SK-N-SH treated with all-trans-retinoic acid at 6 μM for 48 hours (cell line): ENCODE measurements at regions not wholly inside any gene's neighbourhood (a gene's known extent, or its start where the extent isn't known, plus 50 kb on each side); places are given as distances from the start of the nearest gene placed in this dataset.

Source experiments
- ATAC-seq: fragments of 200-7000 bp; cut with Tn5 transposase; 3 replicates; pipeline ENCODE4 v1.9.1; 2020; ENCODE audit warnings: mild to moderate bottlenecking, moderate library complexity
- ARNTL ChIP-seq: fragments of 450-650 bp; formaldehyde crosslinking; IDR thresholded peaks from 2 replicates; pipeline ENCODE4 v1.5.0; 2020; ENCODE audit warnings: low read depth, mild to moderate bottlenecking, moderate library complexity, borderline replicate concordance
- BACH2 ChIP-seq: fragments of 250-450 bp; sonication (Bioruptor Pico); IDR thresholded peaks from 2 replicates; pipeline ENCODE4 v1.9.0; 2021; ENCODE audit warnings: mild to moderate bottlenecking, borderline replicate concordance
- CSDC2 ChIP-seq: fragments of 250-450 bp; sonication (Bioruptor Pico); IDR thresholded peaks from 2 replicates; pipeline ENCODE4 v1.5.0; 2020; ENCODE audit warnings: mild to moderate bottlenecking, moderate library complexity
- ISL1 ChIP-seq: fragments of 250-450 bp; sonication (Bioruptor Pico); IDR thresholded peaks from 2 replicates; pipeline ENCODE4 v2.1.2; 2022; ENCODE audit warnings: mild to moderate bottlenecking, moderate library complexity
- OSR1 ChIP-seq: fragments of 250-450 bp; sonication (Bioruptor Pico); IDR thresholded peaks from 2 replicates; pipeline ENCODE4 v1.8.0; 2022; ENCODE audit warnings: moderate library complexity, mild to moderate bottlenecking, inconsistent platforms
- PPARA ChIP-seq: fragments of 250-450 bp; sonication (Bioruptor Pico); IDR thresholded peaks from 2 replicates; pipeline ENCODE4 v1.5.0; 2020; ENCODE audit warnings: mild to moderate bottlenecking, borderline replicate concordance
- SNAI2 ChIP-seq: fragments of 250-450 bp; sonication (Bioruptor Pico); IDR thresholded peaks from 2 replicates; pipeline ENCODE4 v1.5.0; 2020; ENCODE audit warnings: mild to moderate bottlenecking, moderate library complexity
- TCF4 ChIP-seq: fragments of 250-450 bp; sonication (Bioruptor Pico); IDR thresholded peaks from 2 replicates; pipeline ENCODE4 v1.8.0; 2021; ENCODE audit warnings: mild to moderate bottlenecking, moderate library complexity, borderline replicate concordance
- TOX ChIP-seq: fragments of 250-450 bp; sonication (Bioruptor Pico); IDR thresholded peaks from 2 replicates; pipeline ENCODE4 v1.8.0; 2021; ENCODE audit warnings: mild to moderate bottlenecking, moderate library complexity, borderline replicate concordance
- ZFP3 ChIP-seq: fragments of 250-450 bp; sonication (Bioruptor Pico); IDR thresholded peaks from 2 replicates; pipeline ENCODE4 v1.5.0; 2020; ENCODE audit warnings: mild to moderate bottlenecking, moderate library complexity
- ZFP30 ChIP-seq: fragments of 450-650 bp; formaldehyde crosslinking; IDR thresholded peaks from 2 replicates; pipeline ENCODE4 v1.5.0; 2022; ENCODE audit warnings: mild to moderate bottlenecking, moderate library complexity
- ZNF565 ChIP-seq: fragments of 450-650 bp; formaldehyde crosslinking; conservative IDR thresholded peaks from 2 replicates; pipeline ENCODE4 v1.5.0; 2020; ENCODE audit warnings: low read depth, mild to moderate bottlenecking, moderate library complexity
- ZNF70 ChIP-seq: fragments of 450-650 bp; formaldehyde crosslinking; IDR thresholded peaks from 2 replicates; pipeline ENCODE4 v1.5.0; 2020; ENCODE audit warnings: mild to moderate bottlenecking, moderate library complexity
- ZNF8 ChIP-seq: fragments of 450-650 bp; formaldehyde crosslinking; IDR thresholded peaks from 2 replicates; pipeline ENCODE4 v1.5.0; 2020; ENCODE audit warnings: mild to moderate bottlenecking, moderate library complexity
- TF ChIP-seq, protein P1 (sequence below): fragments of 250-450 bp; sonication (Bioruptor Pico); IDR thresholded peaks from 2 replicates; pipeline ENCODE4 v1.5.0; 2020; ENCODE audit warnings: mild to moderate bottlenecking, moderate library complexity
- TF ChIP-seq, protein P2 (sequence below): fragments of 250-450 bp; sonication (Bioruptor Pico); IDR thresholded peaks from 2 replicates; pipeline ENCODE4 v1.8.0; 2020; ENCODE audit warnings: mild to moderate bottlenecking, moderate library complexity, borderline replicate concordance
- TF ChIP-seq, protein P3 (sequence below): fragments of 250-450 bp; sonication (Bioruptor Pico); IDR thresholded peaks from 2 replicates; pipeline ENCODE4 v1.8.0; 2021; ENCODE audit warnings: low read depth, mild to moderate bottlenecking, moderate library complexity, borderline replicate concordance
- TF ChIP-seq, protein P4 (sequence below): fragments of 250-450 bp; sonication (Bioruptor Pico); IDR thresholded peaks from 2 replicates; pipeline ENCODE4 v1.5.1; 2020; ENCODE audit warnings: low read depth, mild to moderate bottlenecking, moderate library complexity

DNA sequence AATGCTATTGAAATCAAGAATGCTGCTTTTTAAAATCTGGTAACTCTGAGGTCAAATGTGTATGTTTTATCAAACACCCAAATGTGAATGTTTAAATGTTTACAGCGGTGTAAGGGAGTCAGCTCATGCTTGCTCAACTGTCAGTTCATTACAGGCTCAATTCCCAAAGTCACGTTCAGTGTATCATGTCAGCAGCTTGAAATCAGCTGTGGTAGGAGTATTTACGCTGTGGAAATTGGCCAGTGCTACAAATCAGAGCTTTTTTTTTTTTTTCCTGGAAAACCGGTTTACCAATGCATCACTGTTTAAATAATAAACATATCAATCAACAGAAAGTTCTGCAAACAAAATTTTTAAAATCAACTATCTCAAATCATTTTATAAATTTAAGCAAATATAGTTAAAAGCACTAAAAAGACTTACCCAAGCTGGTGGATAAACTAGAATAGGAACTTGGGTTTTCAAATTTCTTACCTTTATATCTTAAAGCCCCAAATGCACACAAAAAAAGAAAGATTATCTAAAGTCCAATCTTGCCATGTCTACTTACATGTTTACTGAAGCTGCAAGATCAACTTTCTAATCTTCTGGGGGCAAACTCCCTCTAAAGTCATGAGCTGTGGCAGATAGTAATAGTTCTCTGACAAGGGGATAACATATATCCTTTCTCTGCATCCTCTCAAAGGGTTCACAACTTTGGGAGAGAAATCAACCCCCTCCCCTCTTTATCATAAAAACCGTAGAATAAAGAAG lies 57.6 kb upstream of the GRAMD2B start (continued):
- TF ChIP-seq, protein P1, sequence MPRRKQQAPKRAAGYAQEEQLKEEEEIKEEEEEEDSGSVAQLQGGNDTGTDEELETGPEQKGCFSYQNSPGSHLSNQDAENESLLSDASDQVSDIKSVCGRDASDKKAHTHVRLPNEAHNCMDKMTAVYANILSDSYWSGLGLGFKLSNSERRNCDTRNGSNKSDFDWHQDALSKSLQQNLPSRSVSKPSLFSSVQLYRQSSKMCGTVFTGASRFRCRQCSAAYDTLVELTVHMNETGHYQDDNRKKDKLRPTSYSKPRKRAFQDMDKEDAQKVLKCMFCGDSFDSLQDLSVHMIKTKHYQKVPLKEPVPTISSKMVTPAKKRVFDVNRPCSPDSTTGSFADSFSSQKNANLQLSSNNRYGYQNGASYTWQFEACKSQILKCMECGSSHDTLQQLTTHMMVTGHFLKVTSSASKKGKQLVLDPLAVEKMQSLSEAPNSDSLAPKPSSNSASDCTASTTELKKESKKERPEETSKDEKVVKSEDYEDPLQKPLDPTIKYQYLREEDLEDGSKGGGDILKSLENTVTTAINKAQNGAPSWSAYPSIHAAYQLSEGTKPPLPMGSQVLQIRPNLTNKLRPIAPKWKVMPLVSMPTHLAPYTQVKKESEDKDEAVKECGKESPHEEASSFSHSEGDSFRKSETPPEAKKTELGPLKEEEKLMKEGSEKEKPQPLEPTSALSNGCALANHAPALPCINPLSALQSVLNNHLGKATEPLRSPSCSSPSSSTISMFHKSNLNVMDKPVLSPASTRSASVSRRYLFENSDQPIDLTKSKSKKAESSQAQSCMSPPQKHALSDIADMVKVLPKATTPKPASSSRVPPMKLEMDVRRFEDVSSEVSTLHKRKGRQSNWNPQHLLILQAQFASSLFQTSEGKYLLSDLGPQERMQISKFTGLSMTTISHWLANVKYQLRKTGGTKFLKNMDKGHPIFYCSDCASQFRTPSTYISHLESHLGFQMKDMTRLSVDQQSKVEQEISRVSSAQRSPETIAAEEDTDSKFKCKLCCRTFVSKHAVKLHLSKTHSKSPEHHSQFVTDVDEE (CRISPR knock-in tag) = no peak
- no peak for TF ChIP-seq TOX (CRISPR knock-in tag)

DNA sequence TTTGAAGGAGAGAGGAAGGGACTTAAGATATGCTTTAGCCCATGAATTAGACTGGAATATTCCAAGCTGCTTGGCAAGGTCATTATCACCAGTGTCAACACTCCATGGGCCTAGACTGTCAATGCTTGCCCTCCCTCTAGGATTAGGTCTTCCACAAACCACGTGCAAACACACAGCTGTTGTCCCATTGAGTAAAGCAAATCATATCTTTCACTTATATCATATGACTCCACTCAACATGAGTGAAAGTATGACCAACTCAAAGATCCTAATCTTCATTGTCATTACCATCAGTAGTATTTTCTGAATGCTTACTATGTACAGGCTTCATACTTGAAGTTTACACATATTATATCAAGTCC lies 57.0 kb upstream of the GRAMD2B start:
- no peak for TF ChIP-seq SNAI2 (CRISPR knock-in tag)
- TF ChIP-seq, protein P2, sequence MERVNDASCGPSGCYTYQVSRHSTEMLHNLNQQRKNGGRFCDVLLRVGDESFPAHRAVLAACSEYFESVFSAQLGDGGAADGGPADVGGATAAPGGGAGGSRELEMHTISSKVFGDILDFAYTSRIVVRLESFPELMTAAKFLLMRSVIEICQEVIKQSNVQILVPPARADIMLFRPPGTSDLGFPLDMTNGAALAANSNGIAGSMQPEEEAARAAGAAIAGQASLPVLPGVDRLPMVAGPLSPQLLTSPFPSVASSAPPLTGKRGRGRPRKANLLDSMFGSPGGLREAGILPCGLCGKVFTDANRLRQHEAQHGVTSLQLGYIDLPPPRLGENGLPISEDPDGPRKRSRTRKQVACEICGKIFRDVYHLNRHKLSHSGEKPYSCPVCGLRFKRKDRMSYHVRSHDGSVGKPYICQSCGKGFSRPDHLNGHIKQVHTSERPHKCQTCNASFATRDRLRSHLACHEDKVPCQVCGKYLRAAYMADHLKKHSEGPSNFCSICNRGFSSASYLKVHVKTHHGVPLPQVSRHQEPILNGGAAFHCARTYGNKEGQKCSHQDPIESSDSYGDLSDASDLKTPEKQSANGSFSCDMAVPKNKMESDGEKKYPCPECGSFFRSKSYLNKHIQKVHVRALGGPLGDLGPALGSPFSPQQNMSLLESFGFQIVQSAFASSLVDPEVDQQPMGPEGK (CRISPR knock-in tag) = no peak
- TF ChIP-seq ISL1 (CRISPR knock-in tag) = no peak
- ATAC-seq = no peak

DNA sequence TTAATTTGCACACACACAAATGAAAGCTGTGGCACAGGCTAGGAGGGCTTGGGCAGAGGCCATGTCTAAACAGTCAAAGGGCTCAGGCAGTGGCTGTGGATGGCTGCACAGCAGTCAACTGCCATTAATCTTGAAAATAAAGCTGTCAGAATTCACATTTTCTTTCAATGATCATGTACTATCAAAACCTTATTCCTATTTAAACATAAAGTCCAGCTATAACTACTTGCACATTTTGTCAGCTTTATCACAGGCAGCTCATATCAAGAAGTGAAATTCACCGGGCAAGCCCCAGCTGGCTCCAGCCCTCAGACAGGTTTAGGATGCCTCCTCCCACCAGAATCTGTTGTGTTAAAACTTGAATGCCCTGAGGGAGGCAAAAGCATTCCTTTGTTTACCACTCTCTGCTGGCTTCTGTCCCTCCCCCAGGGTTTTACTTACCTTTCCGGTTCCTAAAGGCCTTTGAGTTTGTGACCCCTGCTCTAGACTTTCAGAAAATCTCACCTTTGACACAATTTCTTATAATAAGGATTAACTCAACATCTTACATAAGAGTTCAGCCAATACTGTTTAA lies 54.9 kb upstream of the GRAMD2B start:
- TF ChIP-seq ARNTL (CRISPR knock-in tag) = no peak
- TF ChIP-seq ZFP30 (CRISPR knock-in tag) = no peak
- TF ChIP-seq, protein P3, sequence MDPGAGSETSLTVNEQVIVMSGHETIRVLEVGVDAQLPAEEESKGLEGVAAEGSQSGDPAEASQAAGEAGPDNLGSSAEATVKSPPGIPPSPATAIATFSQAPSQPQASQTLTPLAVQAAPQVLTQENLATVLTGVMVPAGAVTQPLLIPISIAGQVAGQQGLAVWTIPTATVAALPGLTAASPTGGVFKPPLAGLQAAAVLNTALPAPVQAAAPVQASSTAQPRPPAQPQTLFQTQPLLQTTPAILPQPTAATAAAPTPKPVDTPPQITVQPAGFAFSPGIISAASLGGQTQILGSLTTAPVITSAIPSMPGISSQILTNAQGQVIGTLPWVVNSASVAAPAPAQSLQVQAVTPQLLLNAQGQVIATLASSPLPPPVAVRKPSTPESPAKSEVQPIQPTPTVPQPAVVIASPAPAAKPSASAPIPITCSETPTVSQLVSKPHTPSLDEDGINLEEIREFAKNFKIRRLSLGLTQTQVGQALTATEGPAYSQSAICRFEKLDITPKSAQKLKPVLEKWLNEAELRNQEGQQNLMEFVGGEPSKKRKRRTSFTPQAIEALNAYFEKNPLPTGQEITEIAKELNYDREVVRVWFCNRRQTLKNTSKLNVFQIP (CRISPR knock-in tag) = no peak
- no peak for TF ChIP-seq BACH2
- no peak for TF ChIP-seq CSDC2 (CRISPR knock-in tag)
- TF ChIP-seq, protein P2 (CRISPR knock-in tag) = no peak
- no peak for TF ChIP-seq ZFP3 (CRISPR knock-in tag)
- no peak for TF ChIP-seq ZNF70 (CRISPR knock-in tag)
- no peak for TF ChIP-seq ISL1 (CRISPR knock-in tag)
- TF ChIP-seq OSR1 (CRISPR knock-in tag) = no peak
- TF ChIP-seq, protein P4, sequence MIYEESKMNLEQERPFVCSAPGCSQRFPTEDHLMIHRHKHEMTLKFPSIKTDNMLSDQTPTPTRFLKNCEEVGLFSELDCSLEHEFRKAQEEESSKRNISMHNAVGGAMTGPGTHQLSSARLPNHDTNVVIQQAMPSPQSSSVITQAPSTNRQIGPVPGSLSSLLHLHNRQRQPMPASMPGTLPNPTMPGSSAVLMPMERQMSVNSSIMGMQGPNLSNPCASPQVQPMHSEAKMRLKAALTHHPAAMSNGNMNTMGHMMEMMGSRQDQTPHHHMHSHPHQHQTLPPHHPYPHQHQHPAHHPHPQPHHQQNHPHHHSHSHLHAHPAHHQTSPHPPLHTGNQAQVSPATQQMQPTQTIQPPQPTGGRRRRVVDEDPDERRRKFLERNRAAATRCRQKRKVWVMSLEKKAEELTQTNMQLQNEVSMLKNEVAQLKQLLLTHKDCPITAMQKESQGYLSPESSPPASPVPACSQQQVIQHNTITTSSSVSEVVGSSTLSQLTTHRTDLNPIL (CRISPR knock-in tag) = no peak
- TF ChIP-seq PPARA = no peak
- no peak for TF ChIP-seq ZNF565 (CRISPR knock-in tag)
- no peak for TF ChIP-seq ZNF8
- TF ChIP-seq TOX (CRISPR knock-in tag) = no peak
- no peak for TF ChIP-seq TCF4 (CRISPR knock-in tag)
- TF ChIP-seq, protein P1 (CRISPR knock-in tag) = no peak
- ATAC-seq = no peak
